ENCODE measurements at regions not wholly inside any gene's neighbourhood (a gene's known extent, or its start where the extent isn't known, plus 50 kb on each side); places are given as distances from the start of the nearest gene placed in this dataset.

DNA sequence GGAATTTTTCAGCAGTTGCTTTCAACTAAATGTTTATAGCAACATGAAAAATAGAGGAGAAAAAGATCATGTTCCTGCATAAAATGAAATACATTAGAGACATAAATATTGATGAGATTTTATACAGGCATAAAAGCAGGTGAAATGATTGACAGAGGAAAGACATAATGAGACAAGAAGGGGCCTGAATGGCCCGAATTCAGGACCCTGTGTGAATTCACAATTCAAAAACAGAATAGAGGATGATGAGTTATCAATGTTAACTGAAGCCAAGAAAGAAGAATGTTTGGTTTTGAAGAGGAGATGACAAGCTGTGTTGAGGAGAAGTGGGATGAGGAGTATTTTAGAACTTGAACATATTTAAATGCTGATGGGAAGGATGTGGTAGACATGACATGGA lies 371.1 kb downstream of the FBXO8 start:
- TF ChIP-seq CTCF (IDR thresholded peaks at IDR 0.05; ENCODE audit: insufficient read depth, low read depth, low read length) (no peak), EZH2 (IDR thresholded peaks at IDR 0.05; ENCODE audit: insufficient read depth, low read length) (no peak)
